Calu3 (cell line): ENCODE measurements at regions not wholly inside any gene's neighbourhood (a gene's known extent, or its start where the extent isn't known, plus 50 kb on each side); places are given as distances from the start of the nearest gene placed in this dataset.

Source experiments
- BruUV-seq: library from RNA; stranded (reverse); fragments of 400-500 nt; replicated peaks from 2 replicates; lab custom pipeline; 2021; lab: Mats Ljungman, UMichigan
- CTCF ChIA-PET: fragments of 300-600 bp; sonication (Branson Sonifier 250); formaldehyde crosslinking; loops from one replicate; lab custom pipeline; 2022; ENCODE audit warnings: antibody characterized with exemption; lab: Charles Lee
- DNase-seq: peaks from one replicate; pipeline ENCODE4 v3.0.0; 2022
- H3K27ac Mint-ChIP-seq: one replicate; pipeline ENCODE4 v1.8.0; 2022; ENCODE audit warnings: mixed read lengths; ENCODE audit not compliant: unreplicated experiment
- H3K27me3 Mint-ChIP-seq: one replicate; pipeline ENCODE4 v1.8.0; 2022; ENCODE audit warnings: mixed read lengths; ENCODE audit not compliant: unreplicated experiment
- H3K36me3 Mint-ChIP-seq: one replicate; pipeline ENCODE4 v1.8.0; 2022; ENCODE audit warnings: mild to moderate bottlenecking, moderate library complexity, mixed read lengths; ENCODE audit not compliant: insufficient read depth, unreplicated experiment
- H3K4me1 Mint-ChIP-seq: one replicate; pipeline ENCODE4 v1.8.0; 2022; ENCODE audit warnings: mild to moderate bottlenecking, low read depth, mixed read lengths; ENCODE audit not compliant: unreplicated experiment
- H3K4me3 Mint-ChIP-seq: one replicate; pipeline ENCODE4 v1.8.0; 2022; ENCODE audit warnings: mild to moderate bottlenecking, low read depth, moderate library complexity, mixed read lengths; ENCODE audit not compliant: unreplicated experiment
- H3K9me3 Mint-ChIP-seq: one replicate; pipeline ENCODE4 v1.8.0; 2022; ENCODE audit warnings: low read depth, mixed read lengths; ENCODE audit not compliant: unreplicated experiment
- intact Hi-C: fragments of 100-400 bp; cut with micrococcal nuclease; formaldehyde crosslinking; loops from one replicate; pipeline ENCODE4 v1.10.0; 2022; ENCODE audit not compliant: unreplicated experiment
- TF ChIP-seq, protein P1 (sequence below): fragments of 200-600 bp; IDR thresholded peaks from one replicate; pipeline ENCODE4 v1.8.0; 2022; ENCODE audit warnings: antibody characterized with exemption; ENCODE audit not compliant: unreplicated experiment

DNA sequence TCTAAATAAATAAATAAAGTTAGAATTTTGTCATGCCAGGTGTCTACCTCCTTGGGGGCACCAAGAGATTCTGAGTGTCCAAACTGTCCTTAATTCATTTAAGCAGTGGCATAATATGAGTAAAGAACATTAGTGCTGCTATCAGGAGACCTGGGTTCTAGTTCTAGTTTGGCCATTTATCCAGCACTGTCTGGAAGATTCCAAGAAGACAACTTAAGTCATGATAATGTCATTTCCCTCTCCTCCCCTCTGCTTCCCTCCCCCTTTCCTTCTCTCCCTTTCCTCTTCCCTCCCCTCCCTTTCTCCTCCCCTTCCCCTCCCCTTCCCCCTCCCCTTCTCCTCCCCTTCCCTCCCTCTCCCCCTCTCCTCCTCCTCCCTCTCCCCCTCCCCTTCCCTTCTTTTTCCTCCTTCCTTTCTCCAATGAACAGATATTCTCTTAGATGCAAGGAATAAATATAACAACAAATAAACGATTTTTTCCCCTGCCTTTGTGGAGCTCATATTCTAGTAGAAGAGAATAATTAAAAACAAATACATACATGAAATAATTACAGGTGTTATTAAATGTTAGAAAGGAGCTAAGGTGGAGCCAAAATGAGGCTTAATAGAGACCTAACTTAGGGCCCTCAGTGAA, 90.8 kb downstream of the NMUR2 start:
- Mint-ChIP-seq H3K27ac (no peak overlapping the region), H3K27me3 (peaks cover 9% of the 10 kb centered on the region), H3K4me3 (no peak overlapping the region), H3K4me1 (no peaks in the 10 kb centered on the region), H3K36me3 (no peaks in the 10 kb centered on the region), H3K9me3 (no peaks in the 10 kb centered on the region)
- CTCF ChIA-PET = interaction anchor here (0.6 to 1.4 kb wide), 3 partner anchors 36 to 720 kb away, joined by 3 to 5 read pairs (median 5); no protein-coding TSS in a partner anchor
- BruUV-seq = no TSS peak
- intact Hi-C loops = no loop called here
- DNase-seq = no peak
- TF ChIP-seq, protein P1, sequence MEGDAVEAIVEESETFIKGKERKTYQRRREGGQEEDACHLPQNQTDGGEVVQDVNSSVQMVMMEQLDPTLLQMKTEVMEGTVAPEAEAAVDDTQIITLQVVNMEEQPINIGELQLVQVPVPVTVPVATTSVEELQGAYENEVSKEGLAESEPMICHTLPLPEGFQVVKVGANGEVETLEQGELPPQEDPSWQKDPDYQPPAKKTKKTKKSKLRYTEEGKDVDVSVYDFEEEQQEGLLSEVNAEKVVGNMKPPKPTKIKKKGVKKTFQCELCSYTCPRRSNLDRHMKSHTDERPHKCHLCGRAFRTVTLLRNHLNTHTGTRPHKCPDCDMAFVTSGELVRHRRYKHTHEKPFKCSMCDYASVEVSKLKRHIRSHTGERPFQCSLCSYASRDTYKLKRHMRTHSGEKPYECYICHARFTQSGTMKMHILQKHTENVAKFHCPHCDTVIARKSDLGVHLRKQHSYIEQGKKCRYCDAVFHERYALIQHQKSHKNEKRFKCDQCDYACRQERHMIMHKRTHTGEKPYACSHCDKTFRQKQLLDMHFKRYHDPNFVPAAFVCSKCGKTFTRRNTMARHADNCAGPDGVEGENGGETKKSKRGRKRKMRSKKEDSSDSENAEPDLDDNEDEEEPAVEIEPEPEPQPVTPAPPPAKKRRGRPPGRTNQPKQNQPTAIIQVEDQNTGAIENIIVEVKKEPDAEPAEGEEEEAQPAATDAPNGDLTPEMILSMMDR = no peak

DNA sequence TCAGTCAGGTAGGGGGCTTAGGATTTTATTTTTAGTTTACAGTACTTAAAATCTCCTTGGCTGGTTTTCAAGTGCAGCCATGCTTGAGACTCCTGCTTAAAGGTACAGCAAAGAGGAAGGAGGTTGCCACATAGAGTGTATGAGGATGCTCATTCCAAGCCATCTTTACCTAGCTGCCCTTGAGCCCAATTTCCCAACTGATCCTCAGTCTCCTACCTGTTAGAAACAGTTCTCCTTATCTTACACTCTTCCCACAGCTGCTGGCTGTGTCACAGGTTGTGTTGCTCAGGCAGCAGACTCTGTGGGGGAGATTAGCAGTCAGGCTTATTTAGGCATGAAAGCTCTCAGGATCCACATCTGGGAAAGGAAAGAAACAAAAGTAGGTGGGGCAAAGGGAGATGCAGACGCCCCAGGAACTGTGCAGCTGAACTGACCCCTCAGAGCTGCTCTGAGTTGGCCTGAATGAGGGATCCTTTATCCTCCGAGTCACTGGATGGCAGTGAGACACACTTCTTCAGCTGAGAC, 95.1 kb downstream of the NMUR2 start:
- no TSS peak for BruUV-seq

DNA sequence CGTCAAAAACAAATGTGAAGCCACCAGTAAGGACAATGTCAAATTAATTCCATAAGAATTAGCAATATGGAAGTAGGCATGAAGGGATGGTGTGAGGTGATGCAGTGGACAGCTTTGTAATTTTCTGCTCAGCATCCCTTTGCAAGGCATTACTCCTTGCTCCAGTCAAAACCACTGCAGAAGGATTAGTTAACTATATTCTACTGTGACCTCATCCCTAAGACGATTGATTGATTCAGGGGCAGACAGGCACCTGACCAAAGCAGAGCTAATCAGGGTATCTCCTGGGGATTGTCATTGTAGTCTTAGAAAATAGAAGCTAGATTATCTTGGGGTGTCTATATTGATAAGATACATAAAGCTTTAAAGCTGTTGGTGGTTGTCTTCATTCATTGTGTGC, 98.7 kb downstream of the NMUR2 start:
- no peak overlapping the region for H3K27ac Mint-ChIP-seq
- TF ChIP-seq, protein P1 = no peak
- H3K27me3 Mint-ChIP-seq = no peaks in the 10 kb centered on the region
- no peaks in the 10 kb centered on the region for H3K4me1 Mint-ChIP-seq
- no peaks in the 10 kb centered on the region for H3K9me3 Mint-ChIP-seq
- no TSS peak for BruUV-seq
- CTCF ChIA-PET = no interaction called here
- H3K36me3 Mint-ChIP-seq = no peaks in the 10 kb centered on the region
- no peak overlapping the region for H3K4me3 Mint-ChIP-seq
- DNase-seq = no peak
- intact Hi-C loops = no loop called here

More for the DNA sequence above, 95.1 kb downstream of the NMUR2 start:
- H3K36me3 Mint-ChIP-seq = no peaks in the 10 kb centered on the region
- TF ChIP-seq, protein P1 = no peak
- H3K27ac Mint-ChIP-seq = no peak overlapping the region
- intact Hi-C loops = no loop called here
- CTCF ChIA-PET = interaction anchor here (0.6 kb wide), 1 partner anchor 71 kb away, joined by 3 read pairs; no protein-coding TSS in a partner anchor
- H3K4me1 Mint-ChIP-seq = no peaks in the 10 kb centered on the region
- DNase-seq = no peak
- H3K9me3 Mint-ChIP-seq = no peaks in the 10 kb centered on the region
- H3K4me3 Mint-ChIP-seq = no peak overlapping the region
- peaks cover 9% of the 10 kb centered on the region for H3K27me3 Mint-ChIP-seq

DNA sequence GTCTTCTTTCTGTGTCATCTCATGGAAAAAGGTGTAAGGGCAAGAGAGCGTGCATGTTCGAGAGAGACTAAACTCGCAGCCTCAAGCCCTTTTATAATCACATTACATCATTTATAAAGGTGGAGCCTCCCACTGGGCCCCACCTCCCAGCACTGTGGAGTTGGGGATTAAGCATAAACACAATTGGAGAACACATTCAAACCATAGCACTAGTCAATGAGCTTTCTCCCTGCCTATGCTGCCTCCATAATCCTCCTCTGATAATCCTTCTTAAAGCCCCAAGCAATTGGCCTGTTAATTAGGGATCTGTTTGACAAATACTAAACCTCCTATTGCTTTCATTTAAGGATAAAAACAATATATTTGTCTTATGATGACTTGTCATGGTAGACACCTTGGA, 99.6 kb downstream of the NMUR2 start:
- Mint-ChIP-seq H3K4me3 (no peak overlapping the region), H3K9me3 (no peaks in the 10 kb centered on the region), H3K4me1 (no peaks in the 10 kb centered on the region), H3K36me3 (no peaks in the 10 kb centered on the region), H3K27me3 (no peaks in the 10 kb centered on the region), H3K27ac (no peak overlapping the region)
- no TSS peak for BruUV-seq
- CTCF ChIA-PET = no interaction called here
- no peak for DNase-seq
- TF ChIP-seq, protein P1 = no peak
- intact Hi-C loops = no loop called here
